ENCODE measurements at regions not wholly inside any gene's neighbourhood (a gene's known extent, or its start where the extent isn't known, plus 50 kb on each side); places are given as distances from the start of the nearest gene placed in this dataset.

- TF ChIP-seq CTCF (IDR thresholded peaks at IDR 0.05; ENCODE audit: low read depth, low read length) = no peak
- ChIA-PET POLR2A (no interaction called here), CTCF (no interaction called here)
- Histone ChIP-seq H3K9me3 (ENCODE audit: control insufficient read depth, insufficient read depth, low read length) (no peaks in the 10 kb centered on the region), H3K27ac (ENCODE audit: low read depth, low read length) (no peak overlapping the region), H3K27me3 (ENCODE audit: control insufficient read depth, insufficient read depth, low read length) (no peaks in the 10 kb centered on the region), H3K4me3 (ENCODE audit: low read depth, low read length) (no peak overlapping the region)
- no peak for DNase-seq (ENCODE audit: low read depth, low spot score)
These were observed 63.7 kb upstream of the OBI1 start for GRCh38 chr13:78722700-78723099.

GRCh38 chr13:78719367-78719766, 60.4 kb upstream of the OBI1 start:
- DNase-seq (ENCODE audit: low read depth, low spot score) = no peak
- Histone ChIP-seq H3K27me3 (ENCODE audit: control insufficient read depth, insufficient read depth, low read length) (no peaks in the 10 kb centered on the region), H3K27ac (ENCODE audit: low read depth, low read length) (no peak overlapping the region), H3K9me3 (ENCODE audit: control insufficient read depth, insufficient read depth, low read length) (no peaks in the 10 kb centered on the region), H3K4me3 (ENCODE audit: low read depth, low read length) (no peak overlapping the region)
- ChIA-PET CTCF (no interaction called here), POLR2A (no interaction called here)
- no peak for TF ChIP-seq CTCF (IDR thresholded peaks at IDR 0.05; ENCODE audit: low read depth, low read length)

GRCh38 chr13:78714717-78715116, 55.8 kb upstream of the OBI1 start:
- Histone ChIP-seq H3K4me3 (ENCODE audit: low read depth, low read length) (no peak overlapping the region), H3K27me3 (ENCODE audit: control insufficient read depth, insufficient read depth, low read length) (no peaks in the 10 kb centered on the region), H3K9me3 (ENCODE audit: control insufficient read depth, insufficient read depth, low read length) (no peaks in the 10 kb centered on the region), H3K27ac (ENCODE audit: low read depth, low read length) (no peak overlapping the region)
- no peak for DNase-seq (ENCODE audit: low read depth, low spot score)
- CTCF ChIA-PET = interaction anchor here (0.5 kb wide), 1 partner anchor 1236 kb away, joined by 6 read pairs; no protein-coding TSS in a partner anchor
- TF ChIP-seq CTCF (IDR thresholded peaks at IDR 0.05; ENCODE audit: low read depth, low read length) = no peak
- POLR2A ChIA-PET = no interaction called here

- Histone ChIP-seq H3K27ac (ENCODE audit: low read depth, low read length) (no peak overlapping the region), H3K9me3 (ENCODE audit: control insufficient read depth, insufficient read depth, low read length) (no peaks in the 10 kb centered on the region), H3K27me3 (ENCODE audit: control insufficient read depth, insufficient read depth, low read length) (no peaks in the 10 kb centered on the region), H3K4me3 (ENCODE audit: low read depth, low read length) (no peak overlapping the region)
- POLR2A ChIA-PET = no interaction called here
- DNase-seq (ENCODE audit: low read depth, low spot score) = no peak
- TF ChIP-seq CTCF (IDR thresholded peaks at IDR 0.05; ENCODE audit: low read depth, low read length) = no peak
- CTCF ChIA-PET = no interaction called here
These were observed 53.9 kb upstream of the OBI1 start for GRCh38 chr13:78712831-78713230.

- ChIA-PET POLR2A (no interaction called here), CTCF (no interaction called here)
- DNase-seq (ENCODE audit: low read depth, low spot score) = no peak
- Histone ChIP-seq H3K27ac (ENCODE audit: low read depth, low read length) (no peak overlapping the region), H3K27me3 (ENCODE audit: control insufficient read depth, insufficient read depth, low read length) (no peaks in the 10 kb centered on the region), H3K4me3 (ENCODE audit: low read depth, low read length) (no peak overlapping the region), H3K9me3 (ENCODE audit: control insufficient read depth, insufficient read depth, low read length) (no peaks in the 10 kb centered on the region)
- no peak for TF ChIP-seq CTCF (IDR thresholded peaks at IDR 0.05; ENCODE audit: low read depth, low read length)
These were observed 50.1 kb upstream of the OBI1 start for GRCh38 chr13:78709028-78709427.

Data from AG04450 (cell line).